Limb (tissue), 2 donors: ENCODE measurements at regions not wholly inside any gene's neighbourhood (a gene's known extent, or its start where the extent isn't known, plus 50 kb on each side); places are given as distances from the start of the nearest gene placed in this dataset.

Experiments
- DNase-seq, 2 donors: peaks; one replicate each; pipeline ENCODE4 v3.0.0-alpha.2; 2016; ENCODE audit errors: extremely low spot score in 2 of 2

GRCh38 chr6:117077300-117077699 lies 188.1 kb upstream of the VGLL2 start:
- no peak for DNase-seq

- no peak for DNase-seq
These were observed 186.7 kb upstream of the VGLL2 start for GRCh38 chr6:117078624-117079023.

- peak; percentile 30 to 80 for DNase-seq
These were observed 185.4 kb upstream of the VGLL2 start for GRCh38 chr6:117079951-117080350.

GRCh38 chr6:117089604-117090003 lies 175.8 kb upstream of the VGLL2 start:
- no peak for DNase-seq

- no peak for DNase-seq
These were observed 155.2 kb upstream of the VGLL2 start for GRCh38 chr6:117110146-117110545.

- no peak for DNase-seq
These were observed 154.6 kb upstream of the VGLL2 start for GRCh38 chr6:117110737-117111136.

GRCh38 chr6:117117652-117118051 lies 147.7 kb upstream of the VGLL2 start:
- DNase-seq = no peak

GRCh38 chr6:117118490-117118889 lies 146.9 kb upstream of the VGLL2 start:
- DNase-seq = no peak

GRCh38 chr6:117126213-117126612 lies 139.1 kb upstream of the VGLL2 start:
- no peak for DNase-seq

GRCh38 chr6:117128052-117128451 lies 137.3 kb upstream of the VGLL2 start:
- DNase-seq = no peak

- DNase-seq = no peak
These were observed 135.2 kb upstream of the VGLL2 start for GRCh38 chr6:117130125-117130524.

- DNase-seq = no peak
These were observed 128.7 kb upstream of the VGLL2 start for GRCh38 chr6:117136702-117137101.

- peak in 1 of 2 donors; percentile 13 for DNase-seq
These were observed 127.6 kb upstream of the VGLL2 start for GRCh38 chr6:117137711-117138110.

GRCh38 chr6:117138425-117138824 lies 126.9 kb upstream of the VGLL2 start:
- peak in 1 of 2 donors; percentile 40 for DNase-seq

GRCh38 chr6:117138920-117139319 lies 126.4 kb upstream of the VGLL2 start:
- DNase-seq = peak in 1 of 2 donors; percentile 15

- no peak for DNase-seq
These were observed 123.2 kb upstream of the VGLL2 start for GRCh38 chr6:117142142-117142541.

GRCh38 chr6:117142995-117143394 lies 122.4 kb upstream of the VGLL2 start:
- no peak for DNase-seq

GRCh38 chr6:117143647-117144046 lies 121.7 kb upstream of the VGLL2 start:
- DNase-seq = no peak

- DNase-seq = no peak
These were observed 119.4 kb upstream of the VGLL2 start for GRCh38 chr6:117145940-117146339.

GRCh38 chr6:117149324-117149723 lies 116.0 kb upstream of the VGLL2 start:
- DNase-seq = no peak

GRCh38 chr6:117156741-117157140 lies 108.6 kb upstream of the VGLL2 start:
- DNase-seq = no peak

GRCh38 chr6:117157448-117157847 lies 107.9 kb upstream of the VGLL2 start:
- no peak for DNase-seq

- DNase-seq = peak in 1 of 2 donors; percentile 37
These were observed 99.4 kb upstream of the VGLL2 start for GRCh38 chr6:117165911-117166499.
